NCI-H2107 treated with DMSO at 0.1 percent for 48 hours (cell line): ENCODE measurements at regions not wholly inside any gene's neighbourhood (a gene's known extent, or its start where the extent isn't known, plus 50 kb on each side); places are given as distances from the start of the nearest gene placed in this dataset.
A peak's percentile ranks its signal among the peaks of the same experiment; 100 is the strongest.

Experiments
- DNase-seq: peaks from one replicate; lab custom pipeline; 2025; ENCODE audit not compliant: unreplicated experiment; lab: John Stamatoyannopoulos, UW

GRCh38 chr20:58139849-58140786 lies 88.3 kb downstream of the ANKRD60 start:
- no peak for DNase-seq

- DNase-seq, result no peak
Measured at GRCh38 chr20:58138395-58138794, 90.1 kb downstream of the ANKRD60 start.

GRCh38 chr20:58137651-58138265 lies 90.7 kb downstream of the ANKRD60 start:
- DNase-seq, result no peak

GRCh38 chr20:58137236-58137635 lies 91.2 kb downstream of the ANKRD60 start:
- DNase-seq, result no peak

GRCh38 chr20:58136149-58136484 lies 92.3 kb downstream of the ANKRD60 start:
- no peak for DNase-seq

- DNase-seq, result no peak
Measured at GRCh38 chr20:58135441-58136148, 92.9 kb downstream of the ANKRD60 start.

GRCh38 chr20:58133020-58133808 lies 95.2 kb downstream of the ANKRD60 start:
- DNase-seq, result no peak

GRCh38 chr20:58131551-58132142 lies 96.8 kb downstream of the ANKRD60 start:
- peak; percentile 27 for DNase-seq

GRCh38 chr20:58131151-58131550 lies 97.3 kb downstream of the ANKRD60 start:
- DNase-seq, result no peak

GRCh38 chr20:58130581-58130980 lies 97.9 kb downstream of the ANKRD60 start:
- DNase-seq, result no peak

- no peak for DNase-seq
Measured at GRCh38 chr20:58130156-58130555, 98.3 kb downstream of the ANKRD60 start.

- DNase-seq, result no peak
Measured at GRCh38 chr20:58129721-58130151, 98.7 kb downstream of the ANKRD60 start.

GRCh38 chr20:58128635-58129625 lies 99.5 kb downstream of the ANKRD60 start:
- no peak for DNase-seq

GRCh38 chr20:58127701-58128111 lies 100.7 kb downstream of the ANKRD60 start:
- DNase-seq, result no peak

GRCh38 chr20:58125726-58126125 lies 102.7 kb downstream of the ANKRD60 start:
- DNase-seq, result no peak

- no peak for DNase-seq
Measured at GRCh38 chr20:58117944-58118343, 110.5 kb downstream of the ANKRD60 start.

- no peak for DNase-seq
Measured at GRCh38 chr20:58116505-58116904, 111.9 kb downstream of the ANKRD60 start.

- DNase-seq, result no peak
Measured at GRCh38 chr20:58113716-58114115, 114.7 kb downstream of the ANKRD60 start.

- no peak for DNase-seq
Measured at GRCh38 chr20:58112017-58112781, 116.3 kb downstream of the ANKRD60 start.
